ENCODE measurements at regions not wholly inside any gene's neighbourhood (a gene's known extent, or its start where the extent isn't known, plus 50 kb on each side); places are given as distances from the start of the nearest gene placed in this dataset.

- ATAC-seq (no peak), FAIRE-seq (no peak), DNase-seq (ENCODE audit: extremely low read depth in 1 of 4, low spot score in 3 of 4) (no peak)
- intact Hi-C loops (cut with micrococcal nuclease) = no loop called here
- no peaks in the 10 kb centered on the region for H3K36me3 ChIP-seq (ENCODE audit: control insufficient read depth, insufficient read depth, low read length)
- WGBS (ENCODE audit: insufficient coverage, low coverage, missing lambda C conversion rate) = 0% methylated on average over 6 of the region's 6 CpGs
- no peaks in the 10 kb centered on the region for H4K20me1 ChIP-seq (replicated peaks; ENCODE audit: control insufficient read depth, insufficient read depth, low read length)
- no peaks in the 10 kb centered on the region for H3K9me1 ChIP-seq (ENCODE audit: control insufficient read depth, insufficient read depth, low read length)
- ChIA-PET POLR2A (no interaction called here), CTCF (ENCODE audit: low intra/inter-chr PET ratio) (no interaction called here)
- H3K4me1 ChIP-seq (replicated peaks in 1 of 2; ENCODE audit: control insufficient read depth in 2 of 2, insufficient read depth in 2 of 2, low read length in 2 of 2) = no peaks in the 10 kb centered on the region
- peaks cover 0 to 13% of the 10 kb centered on the region in 2 experiments; a peak in 2 of 5 replicates for H3K27me3 ChIP-seq (ENCODE audit: control insufficient read depth in 2 of 2, insufficient read depth in 2 of 2, low read length in 2 of 2)
- H3K9ac ChIP-seq (ENCODE audit: insufficient read depth in 1 of 2, low read depth in 2 of 2, low read length in 2 of 2) = no peak overlapping the region
- in situ Hi-C loops (cut with MboI) = loop anchor here (25.0 kb wide), 1 partner anchor 611 kb away; no protein-coding TSS in a partner anchor
- BruUV-seq (replicated peaks) = no TSS peak
- H2AFZ ChIP-seq (ENCODE audit: low read depth, low read length) = no peak overlapping the region
- TF ChIP-seq RBM14 (IDR thresholded peaks at IDR 0.05; ENCODE audit: borderline replicate concordance, insufficient read depth, low read depth, low read length) (no peak), GABPB1 (CRISPR knock-in tag; IDR thresholded peaks at IDR 0.05) (no peak), GATAD2A (IDR thresholded peaks at IDR 0.05) (no peak), CHD4 (IDR thresholded peaks at IDR 0.05; ENCODE audit: insufficient read depth, insufficient replicate concordance, low read depth, low read length, poor library complexity, severe bottlenecking) (no peak), ATF3 (IDR thresholded peaks at IDR 0.05) (no peak), ATF3 (CRISPR knock-in tag; conservative IDR thresholded peaks at IDR 0.05) (no peak), CBX2 (IDR thresholded peaks at IDR 0.05; ENCODE audit: insufficient read depth, low read length, poor library complexity, severe bottlenecking) (no peak), GATA2 (CRISPR knock-in tag; IDR thresholded peaks at IDR 0.05) (no peak), ZFX (CRISPR knock-in tag; IDR thresholded peaks at IDR 0.05) (no peak), MAFG (tag; conservative IDR thresholded peaks at IDR 0.05) (no peak), BCLAF1 (IDR thresholded peaks at IDR 0.05; ENCODE audit: borderline replicate concordance in 1 of 2, control insufficient read depth in 1 of 2, low read depth in 2 of 2, low read length in 1 of 2) (no peak), KLF1 (tag; IDR thresholded peaks at IDR 0.05) (no peak), MYNN (IDR thresholded peaks at IDR 0.05) (no peak), MYNN (CRISPR knock-in tag; IDR thresholded peaks at IDR 0.05) (no peak)
- H3K4me3 ChIP-seq = no peak overlapping the region
- no peak overlapping the region for H3K4me2 ChIP-seq (ENCODE audit: insufficient read depth, low read length)
- H3K27ac ChIP-seq (ENCODE audit: extremely low read depth, low read depth, low read length) = no peak overlapping the region
- no peaks in the 10 kb centered on the region for H3K9me3 ChIP-seq (replicated peaks; ENCODE audit: control insufficient read depth, insufficient read depth, low read depth, low read length)
- no peaks in the 10 kb centered on the region for H3K79me2 ChIP-seq (ENCODE audit: control insufficient read depth, insufficient read depth, low read length)
These were observed 593.5 kb upstream of the MGMT start for GRCh38 chr10:128873411-128874054.

All from K562 (cell line).